GM23338 (cell line): ENCODE measurements at regions not wholly inside any gene's neighbourhood (a gene's known extent, or its start where the extent isn't known, plus 50 kb on each side); places are given as distances from the start of the nearest gene placed in this dataset.

Source experiments
- ATAC-seq: fragments of 200-7000 bp; cut with Tn5 transposase; 3 replicates; pipeline ENCODE4 v1.9.1; 2020
- DNase-seq: peaks from one replicate; pipeline ENCODE4 v3.0.0-alpha.2; 2015; ENCODE audit warnings: low spot score
- H2AFZ ChIP-seq: fragments of 200-600 bp; sonication (generic); 2 replicates; pipeline ENCODE4 v1.8.0; 2016; ENCODE audit warnings: antibody characterized with exemption, mild to moderate bottlenecking, moderate library complexity
- H3F3A ChIP-seq: fragments of 200-600 bp; sonication (generic); replicated peaks from 2 replicates; pipeline ENCODE4 v1.8.0; 2017; ENCODE audit warnings: antibody characterized with exemption, mixed run types, low read depth
- H3K27ac ChIP-seq: fragments of 200-600 bp; sonication (generic); 2 replicates; pipeline ENCODE4 v1.6.1; 2016; ENCODE audit warnings: low read depth
- H3K27me3 ChIP-seq: fragments of 200-600 bp; sonication (generic); 2 replicates; pipeline ENCODE4 v1.8.0; 2016; ENCODE audit warnings: mild to moderate bottlenecking, mixed run types, moderate library complexity; ENCODE audit not compliant: insufficient read depth
- H3K36me3 ChIP-seq: fragments of 200-600 bp; sonication (generic); 2 replicates; pipeline ENCODE4 v1.8.0; 2016; ENCODE audit warnings: mild to moderate bottlenecking; ENCODE audit not compliant: insufficient read depth
- H3K4me1 ChIP-seq: fragments of 200-600 bp; sonication (generic); 2 replicates; pipeline ENCODE4 v1.8.0; 2016; ENCODE audit warnings: mild to moderate bottlenecking, moderate library complexity; ENCODE audit not compliant: insufficient read depth
- H3K4me2 ChIP-seq: fragments of 200-600 bp; sonication (generic); 2 replicates; pipeline ENCODE4 v1.7.1; 2017; ENCODE audit warnings: mixed run types
- H3K4me3 ChIP-seq: fragments of 200-600 bp; sonication (generic); 2 replicates; pipeline ENCODE4 v1.6.1; 2016; ENCODE audit warnings: mixed run types
- H3K79me2 ChIP-seq: fragments of 200-600 bp; sonication (generic); replicated peaks from 2 replicates; pipeline ENCODE4 v1.8.0; 2017; ENCODE audit warnings: mild to moderate bottlenecking; ENCODE audit not compliant: insufficient read depth
- H3K9me2 ChIP-seq: fragments of 200-600 bp; sonication (generic); 2 replicates; pipeline ENCODE4 v1.8.0; 2017; ENCODE audit not compliant: insufficient read depth
- H4K20me1 ChIP-seq: fragments of 200-600 bp; sonication (generic); replicated peaks from 2 replicates; pipeline ENCODE4 v1.8.0; 2017; ENCODE audit warnings: mild to moderate bottlenecking; ENCODE audit not compliant: insufficient read depth
- H3K27ac Mint-ChIP-seq: 2 replicates; pipeline ENCODE4 v1.8.0; 2020; ENCODE audit warnings: inconsistent platforms, mild to moderate bottlenecking, moderate library complexity, mixed read lengths
- H3K27me3 Mint-ChIP-seq: 3 replicates; pipeline ENCODE4 v1.8.0; 2022; ENCODE audit warnings: low read depth, mild to moderate bottlenecking, moderate library complexity, mixed read lengths, inconsistent platforms; ENCODE audit not compliant: insufficient read depth, poor library complexity
- H3K36me3 Mint-ChIP-seq: 3 replicates; pipeline ENCODE4 v1.8.0; 2021; ENCODE audit warnings: low read depth, mild to moderate bottlenecking, inconsistent platforms, moderate library complexity, mixed read lengths
- H3K4me1 Mint-ChIP-seq: 3 replicates; pipeline ENCODE4 v1.8.0; 2020; ENCODE audit warnings: mild to moderate bottlenecking, inconsistent platforms, mixed read lengths
- H3K4me3 Mint-ChIP-seq: 3 replicates; pipeline ENCODE4 v1.8.0; 2021; ENCODE audit warnings: moderate library complexity, mild to moderate bottlenecking, inconsistent platforms, mixed read lengths
- H3K9me3 Mint-ChIP-seq: 3 replicates; pipeline ENCODE4 v1.8.0; 2020; ENCODE audit warnings: moderate library complexity, mild to moderate bottlenecking, inconsistent platforms, mixed read lengths
- CREB1 ChIP-seq: fragments of 250-450 bp; sonication (Bioruptor Pico); IDR thresholded peaks from 2 replicates; pipeline ENCODE4 v1.5.0; 2020; ENCODE audit warnings: low read depth, mild to moderate bottlenecking, moderate library complexity
- CTCF ChIP-seq, 2 experiments: fragments of 200-600 bp in 1 of 2; sonication (generic) in 1 of 2; conservative IDR thresholded peaks; 2 replicates each; pipeline versions ENCODE4 v1.5.1 to v1.6.1; 2016 to 2017; ENCODE audit warnings: antibody characterized with exemption in 2 of 2, low read depth in 2 of 2, mild to moderate bottlenecking in 2 of 2, moderate library complexity in 1 of 2
- EZH2 ChIP-seq: fragments of 200-600 bp; sonication (generic); IDR thresholded peaks from one replicate; pipeline ENCODE4 v1.8.0; 2017; ENCODE audit warnings: antibody characterized with exemption, mild to moderate bottlenecking, low read depth; ENCODE audit not compliant: unreplicated experiment
- EZH2phosphoT487 ChIP-seq: fragments of 200-600 bp; sonication (generic); IDR thresholded peaks from one replicate; pipeline ENCODE4 v1.8.1; 2018; ENCODE audit warnings: antibody characterized with exemption; ENCODE audit not compliant: unreplicated experiment
- JUNB ChIP-seq: IDR thresholded peaks from one replicate; pipeline ENCODE4 v1.6.1; 2016; ENCODE audit warnings: antibody characterized with exemption; ENCODE audit not compliant: unreplicated experiment
- NANOG ChIP-seq: IDR thresholded peaks from 2 replicates; pipeline ENCODE4 v1.6.1; 2016; ENCODE audit warnings: antibody characterized with exemption, borderline replicate concordance
- POLR2AphosphoS5 ChIP-seq: IDR thresholded peaks from 2 replicates; pipeline ENCODE4 v1.6.1; 2016; ENCODE audit warnings: antibody characterized with exemption, low read depth
- STAT1 ChIP-seq: IDR thresholded peaks from one replicate; pipeline ENCODE4 v1.6.1; 2016; ENCODE audit warnings: antibody characterized with exemption; ENCODE audit not compliant: unreplicated experiment
- ZNF114 ChIP-seq: fragments of 250-450 bp; sonication (Bioruptor Pico); IDR thresholded peaks from 2 replicates; pipeline ENCODE4 v1.5.0; 2020; ENCODE audit warnings: mild to moderate bottlenecking, moderate library complexity
- ZNF331 ChIP-seq: fragments of 250-450 bp; sonication (Bioruptor Pico); IDR thresholded peaks from 2 replicates; pipeline ENCODE4 v1.5.0; 2020; ENCODE audit warnings: low read depth, mild to moderate bottlenecking, moderate library complexity
- TF ChIP-seq, protein P1 (sequence below): IDR thresholded peaks from one replicate; pipeline ENCODE4 v1.6.1; 2018; ENCODE audit warnings: antibody characterized with exemption; ENCODE audit not compliant: unreplicated experiment
- TF ChIP-seq, protein P2 (sequence below): IDR thresholded peaks from 2 replicates; pipeline ENCODE4 v1.6.1; 2016; ENCODE audit warnings: antibody characterized with exemption

DNA sequence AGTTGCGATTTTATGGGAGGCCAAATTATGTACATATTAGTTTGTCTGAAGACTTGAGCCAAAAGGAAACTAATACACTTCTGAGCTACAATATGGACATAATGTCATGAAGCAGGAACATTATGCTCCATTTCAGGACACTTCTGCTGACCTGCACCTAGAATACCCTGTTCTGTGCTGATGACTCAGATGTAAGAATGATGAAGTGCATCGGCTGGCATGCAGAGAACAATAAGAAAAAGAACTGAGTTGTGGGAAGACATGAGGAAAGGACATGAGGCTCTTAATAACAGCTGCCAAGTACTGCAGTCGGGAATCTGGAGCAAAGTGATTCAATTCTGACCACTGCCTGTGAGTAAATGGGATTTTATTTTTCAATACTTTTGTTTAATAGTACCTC lies 192.9 kb upstream of the VSTM2A start (continued):
- TF ChIP-seq, protein P1, sequence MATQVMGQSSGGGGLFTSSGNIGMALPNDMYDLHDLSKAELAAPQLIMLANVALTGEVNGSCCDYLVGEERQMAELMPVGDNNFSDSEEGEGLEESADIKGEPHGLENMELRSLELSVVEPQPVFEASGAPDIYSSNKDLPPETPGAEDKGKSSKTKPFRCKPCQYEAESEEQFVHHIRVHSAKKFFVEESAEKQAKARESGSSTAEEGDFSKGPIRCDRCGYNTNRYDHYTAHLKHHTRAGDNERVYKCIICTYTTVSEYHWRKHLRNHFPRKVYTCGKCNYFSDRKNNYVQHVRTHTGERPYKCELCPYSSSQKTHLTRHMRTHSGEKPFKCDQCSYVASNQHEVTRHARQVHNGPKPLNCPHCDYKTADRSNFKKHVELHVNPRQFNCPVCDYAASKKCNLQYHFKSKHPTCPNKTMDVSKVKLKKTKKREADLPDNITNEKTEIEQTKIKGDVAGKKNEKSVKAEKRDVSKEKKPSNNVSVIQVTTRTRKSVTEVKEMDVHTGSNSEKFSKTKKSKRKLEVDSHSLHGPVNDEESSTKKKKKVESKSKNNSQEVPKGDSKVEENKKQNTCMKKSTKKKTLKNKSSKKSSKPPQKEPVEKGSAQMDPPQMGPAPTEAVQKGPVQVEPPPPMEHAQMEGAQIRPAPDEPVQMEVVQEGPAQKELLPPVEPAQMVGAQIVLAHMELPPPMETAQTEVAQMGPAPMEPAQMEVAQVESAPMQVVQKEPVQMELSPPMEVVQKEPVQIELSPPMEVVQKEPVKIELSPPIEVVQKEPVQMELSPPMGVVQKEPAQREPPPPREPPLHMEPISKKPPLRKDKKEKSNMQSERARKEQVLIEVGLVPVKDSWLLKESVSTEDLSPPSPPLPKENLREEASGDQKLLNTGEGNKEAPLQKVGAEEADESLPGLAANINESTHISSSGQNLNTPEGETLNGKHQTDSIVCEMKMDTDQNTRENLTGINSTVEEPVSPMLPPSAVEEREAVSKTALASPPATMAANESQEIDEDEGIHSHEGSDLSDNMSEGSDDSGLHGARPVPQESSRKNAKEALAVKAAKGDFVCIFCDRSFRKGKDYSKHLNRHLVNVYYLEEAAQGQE: no peak

- H3K27me3 ChIP-seq: no peaks in the 10 kb centered on the region
- no peak for ATAC-seq
Observed at GRCh38 chr7:54354436-54354835, 187.7 kb upstream of the VSTM2A start.

DNA sequence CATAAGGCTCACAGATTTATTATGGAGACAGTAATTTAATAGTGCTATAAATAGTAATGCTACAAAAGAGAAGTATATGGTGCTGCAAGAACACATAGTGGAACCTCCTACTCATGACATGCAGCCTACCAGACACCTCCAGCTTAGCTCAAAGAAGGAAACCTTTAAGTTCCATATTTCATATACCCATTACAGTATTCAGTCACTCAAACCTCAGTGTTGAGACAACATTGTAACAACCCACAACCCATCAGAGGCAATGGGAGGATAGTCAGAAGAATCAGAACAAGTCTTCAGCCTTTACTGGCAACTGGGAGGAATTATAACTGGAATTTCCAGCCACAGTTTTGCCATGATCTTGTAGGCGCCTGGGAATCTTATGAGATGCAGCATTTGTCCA lies 186.3 kb upstream of the VSTM2A start:
- H3K36me3 Mint-ChIP-seq: no peaks in the 10 kb centered on the region
- peaks cover 11% of the 10 kb centered on the region for H3K4me1 Mint-ChIP-seq
- no peak for DNase-seq
- Histone ChIP-seq H4K20me1 (no peaks in the 10 kb centered on the region), H3K4me1 (0 out of 2 replicates have a peak, but pooled peaks cover 3% of the 10 kb centered on the region), H3K27ac (no peak overlapping the region), H3F3A (no peaks in the 10 kb centered on the region), H2AFZ (no peak overlapping the region), H3K79me2 (no peaks in the 10 kb centered on the region), H3K9me2 (peaks cover 12% of the 10 kb centered on the region; the same call in 1 of the 2 replicates), H3K27me3 (no peaks in the 10 kb centered on the region), H3K4me2 (no peak overlapping the region), H3K4me3 (no peak overlapping the region), H3K36me3 (no peaks in the 10 kb centered on the region)
- no peak for ATAC-seq
- no peaks in the 10 kb centered on the region for H3K27me3 Mint-ChIP-seq
- no peak overlapping the region for H3K4me3 Mint-ChIP-seq
- H3K9me3 Mint-ChIP-seq: peaks cover 2% of the 10 kb centered on the region; the same call in 2 of the 3 replicates
- H3K27ac Mint-ChIP-seq: no peak overlapping the region
- TF ChIP-seq NANOG (no peak), CREB1 (CRISPR knock-in tag) (no peak), EZH2phosphoT487 (no peak), JUNB (no peak), ZNF114 (CRISPR knock-in tag) (no peak), CTCF (conservative IDR thresholded peaks at IDR 0.05; ENCODE audit: low read depth in 2 of 2) (no peak), EZH2 (no peak), STAT1 (no peak), POLR2AphosphoS5 (no peak), ZNF331 (CRISPR knock-in tag) (no peak)
- TF ChIP-seq, protein P1: no peak
- TF ChIP-seq, protein P2, sequence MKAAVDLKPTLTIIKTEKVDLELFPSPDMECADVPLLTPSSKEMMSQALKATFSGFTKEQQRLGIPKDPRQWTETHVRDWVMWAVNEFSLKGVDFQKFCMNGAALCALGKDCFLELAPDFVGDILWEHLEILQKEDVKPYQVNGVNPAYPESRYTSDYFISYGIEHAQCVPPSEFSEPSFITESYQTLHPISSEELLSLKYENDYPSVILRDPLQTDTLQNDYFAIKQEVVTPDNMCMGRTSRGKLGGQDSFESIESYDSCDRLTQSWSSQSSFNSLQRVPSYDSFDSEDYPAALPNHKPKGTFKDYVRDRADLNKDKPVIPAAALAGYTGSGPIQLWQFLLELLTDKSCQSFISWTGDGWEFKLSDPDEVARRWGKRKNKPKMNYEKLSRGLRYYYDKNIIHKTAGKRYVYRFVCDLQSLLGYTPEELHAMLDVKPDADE: no peak

More at GRCh38 chr7:54354436-54354835, 187.7 kb upstream of the VSTM2A start:
- H3K79me2 ChIP-seq: no peaks in the 10 kb centered on the region
- H3K4me1 ChIP-seq: 0 out of 2 replicates have a peak, but pooled peaks cover 3% of the 10 kb centered on the region
- H3K9me2 ChIP-seq: peaks cover 12% of the 10 kb centered on the region; the same call in 1 of the 2 replicates
- Mint-ChIP-seq H3K4me1 (peaks cover 5% of the 10 kb centered on the region), H3K27me3 (no peaks in the 10 kb centered on the region), H3K27ac (no peak overlapping the region), H3K36me3 (no peaks in the 10 kb centered on the region), H3K9me3 (peaks cover 2% of the 10 kb centered on the region; the same call in 2 of the 3 replicates), H3K4me3 (no peak overlapping the region)
- no peak overlapping the region for H2AFZ ChIP-seq
- H3K27ac ChIP-seq: no peak overlapping the region
- H3K36me3 ChIP-seq: no peaks in the 10 kb centered on the region
- H3F3A ChIP-seq: no peaks in the 10 kb centered on the region
- H3K4me2 ChIP-seq: no peak overlapping the region
- no peak for DNase-seq
- H4K20me1 ChIP-seq: no peaks in the 10 kb centered on the region
- no peak for TF ChIP-seq EZH2phosphoT487
- H3K4me3 ChIP-seq: no peak overlapping the region
